ENCODE measurements at regions not wholly inside any gene's neighbourhood (a gene's known extent, or its start where the extent isn't known, plus 50 kb on each side); places are given as distances from the start of the nearest gene placed in this dataset.

- no CpG with 5 or more reads among the region's 3 CpGs for WGBS (ENCODE audit: insufficient coverage)
- H3K4me3 ChIP-seq (ENCODE audit: low read length) = no peak overlapping the region
- H3K27me3 ChIP-seq (ENCODE audit: control insufficient read depth, insufficient read depth, low read length) = no peaks in the 10 kb centered on the region
- no peak for DNase-seq
- no peak overlapping the region for H3K27ac ChIP-seq (ENCODE audit: low read length)
- H3K36me3 ChIP-seq (ENCODE audit: control insufficient read depth, insufficient read depth, low read length) = no peaks in the 10 kb centered on the region
- no peaks in the 10 kb centered on the region for H3K4me1 ChIP-seq (ENCODE audit: control insufficient read depth, insufficient read depth, low read length)
- H3K9me3 ChIP-seq (replicated peaks; ENCODE audit: control insufficient read depth, low read depth, low read length) = peaks cover 5% of the 10 kb centered on the region
Observed at GRCh38 chr14:101097109-101097793, 193.7 kb upstream of the RTL1 start.

- WGBS (ENCODE audit: insufficient coverage) = 93% methylated on average over 1 of the region's 3 CpGs
- Histone ChIP-seq H3K9me3 (replicated peaks; ENCODE audit: control insufficient read depth, low read depth, low read length) (peaks cover 5% of the 10 kb centered on the region), H3K27ac (ENCODE audit: low read length) (no peak overlapping the region), H3K4me1 (ENCODE audit: control insufficient read depth, insufficient read depth, low read length) (no peaks in the 10 kb centered on the region), H3K36me3 (ENCODE audit: control insufficient read depth, insufficient read depth, low read length) (no peaks in the 10 kb centered on the region), H3K4me3 (ENCODE audit: low read length) (no peak overlapping the region), H3K27me3 (ENCODE audit: control insufficient read depth, insufficient read depth, low read length) (no peaks in the 10 kb centered on the region)
- DNase-seq = no peak
Observed at GRCh38 chr14:101098177-101098576, 194.7 kb upstream of the RTL1 start.

- no peaks in the 10 kb centered on the region for H3K4me1 ChIP-seq (ENCODE audit: control insufficient read depth, insufficient read depth, low read length)
- H3K9me3 ChIP-seq (replicated peaks; ENCODE audit: control insufficient read depth, low read depth, low read length) = peaks cover 5% of the 10 kb centered on the region
- no peak for DNase-seq
- no peak overlapping the region for H3K27ac ChIP-seq (ENCODE audit: low read length)
- no CpG with 5 or more reads among the region's 2 CpGs for WGBS (ENCODE audit: insufficient coverage)
- H3K4me3 ChIP-seq (ENCODE audit: low read length) = no peak overlapping the region
- H3K36me3 ChIP-seq (ENCODE audit: control insufficient read depth, insufficient read depth, low read length) = no peaks in the 10 kb centered on the region
- H3K27me3 ChIP-seq (ENCODE audit: control insufficient read depth, insufficient read depth, low read length) = no peaks in the 10 kb centered on the region
Observed at GRCh38 chr14:101098641-101099040, 195.1 kb upstream of the RTL1 start.

GRCh38 chr14:101101456-101102056, 198.0 kb upstream of the RTL1 start:
- Histone ChIP-seq H3K27me3 (ENCODE audit: control insufficient read depth, insufficient read depth, low read length) (no peaks in the 10 kb centered on the region), H3K27ac (ENCODE audit: low read length) (no peak overlapping the region), H3K9me3 (replicated peaks; ENCODE audit: control insufficient read depth, low read depth, low read length) (peaks cover 5% of the 10 kb centered on the region), H3K4me1 (ENCODE audit: control insufficient read depth, insufficient read depth, low read length) (no peaks in the 10 kb centered on the region), H3K4me3 (ENCODE audit: low read length) (no peak overlapping the region), H3K36me3 (ENCODE audit: control insufficient read depth, insufficient read depth, low read length) (no peaks in the 10 kb centered on the region)
- no peak for DNase-seq
- 95% methylated on average over 3 of the region's 5 CpGs for WGBS (ENCODE audit: insufficient coverage)

GRCh38 chr14:101102875-101103274, 199.4 kb upstream of the RTL1 start:
- H3K36me3 ChIP-seq (ENCODE audit: control insufficient read depth, insufficient read depth, low read length) = no peaks in the 10 kb centered on the region
- no peak overlapping the region for H3K27ac ChIP-seq (ENCODE audit: low read length)
- no peak overlapping the region for H3K4me3 ChIP-seq (ENCODE audit: low read length)
- no peaks in the 10 kb centered on the region for H3K27me3 ChIP-seq (ENCODE audit: control insufficient read depth, insufficient read depth, low read length)
- H3K4me1 ChIP-seq (ENCODE audit: control insufficient read depth, insufficient read depth, low read length) = no peaks in the 10 kb centered on the region
- no peak for DNase-seq
- H3K9me3 ChIP-seq (replicated peaks; ENCODE audit: control insufficient read depth, low read depth, low read length) = peaks cover 5% of the 10 kb centered on the region
- WGBS (ENCODE audit: insufficient coverage) = 76% methylated on average over 9 of the region's 9 CpGs

- H3K9me3 ChIP-seq (replicated peaks; ENCODE audit: control insufficient read depth, low read depth, low read length) = peaks cover 5% of the 10 kb centered on the region
- no peaks in the 10 kb centered on the region for H3K4me1 ChIP-seq (ENCODE audit: control insufficient read depth, insufficient read depth, low read length)
- H3K27ac ChIP-seq (ENCODE audit: low read length) = no peak overlapping the region
- H3K27me3 ChIP-seq (ENCODE audit: control insufficient read depth, insufficient read depth, low read length) = no peaks in the 10 kb centered on the region
- H3K4me3 ChIP-seq (ENCODE audit: low read length) = no peak overlapping the region
- DNase-seq = no peak
- no peaks in the 10 kb centered on the region for H3K36me3 ChIP-seq (ENCODE audit: control insufficient read depth, insufficient read depth, low read length)
- 88% methylated on average over 17 of the region's 26 CpGs for WGBS (ENCODE audit: insufficient coverage)
Observed at GRCh38 chr14:101103321-101103901, 199.9 kb upstream of the RTL1 start.

GRCh38 chr14:101104485-101104884, 201.0 kb upstream of the RTL1 start:
- peaks cover 5% of the 10 kb centered on the region for H3K9me3 ChIP-seq (replicated peaks; ENCODE audit: control insufficient read depth, low read depth, low read length)
- 91% methylated on average over 4 of the region's 4 CpGs for WGBS (ENCODE audit: insufficient coverage)
- no peak overlapping the region for H3K4me3 ChIP-seq (ENCODE audit: low read length)
- H3K36me3 ChIP-seq (ENCODE audit: control insufficient read depth, insufficient read depth, low read length) = no peaks in the 10 kb centered on the region
- DNase-seq = no peak
- no peaks in the 10 kb centered on the region for H3K27me3 ChIP-seq (ENCODE audit: control insufficient read depth, insufficient read depth, low read length)
- H3K4me1 ChIP-seq (ENCODE audit: control insufficient read depth, insufficient read depth, low read length) = no peaks in the 10 kb centered on the region
- no peak overlapping the region for H3K27ac ChIP-seq (ENCODE audit: low read length)

- Histone ChIP-seq H3K4me3 (ENCODE audit: low read length) (no peak overlapping the region), H3K4me1 (ENCODE audit: control insufficient read depth, insufficient read depth, low read length) (no peaks in the 10 kb centered on the region), H3K9me3 (replicated peaks; ENCODE audit: control insufficient read depth, low read depth, low read length) (peaks cover 5% of the 10 kb centered on the region), H3K27ac (ENCODE audit: low read length) (no peak overlapping the region), H3K36me3 (ENCODE audit: control insufficient read depth, insufficient read depth, low read length) (no peaks in the 10 kb centered on the region), H3K27me3 (ENCODE audit: control insufficient read depth, insufficient read depth, low read length) (no peaks in the 10 kb centered on the region)
- 80% methylated on average over 4 of the region's 4 CpGs for WGBS (ENCODE audit: insufficient coverage)
- DNase-seq = no peak
Observed at GRCh38 chr14:101105045-101105444, 201.5 kb upstream of the RTL1 start.

- no peak for DNase-seq
- WGBS (ENCODE audit: insufficient coverage) = 87% methylated on average over 13 of the region's 16 CpGs
- H3K9me3 ChIP-seq (replicated peaks; ENCODE audit: control insufficient read depth, low read depth, low read length) = no peaks in the 10 kb centered on the region
- H3K36me3 ChIP-seq (ENCODE audit: control insufficient read depth, insufficient read depth, low read length) = no peaks in the 10 kb centered on the region
- no peaks in the 10 kb centered on the region for H3K27me3 ChIP-seq (ENCODE audit: control insufficient read depth, insufficient read depth, low read length)
- H3K4me3 ChIP-seq (ENCODE audit: low read length) = no peak overlapping the region
- no peak overlapping the region for H3K27ac ChIP-seq (ENCODE audit: low read length)
- H3K4me1 ChIP-seq (ENCODE audit: control insufficient read depth, insufficient read depth, low read length) = peaks cover 10% of the 10 kb centered on the region
Observed at GRCh38 chr14:101108579-101109346, 205.2 kb upstream of the RTL1 start.

GRCh38 chr14:101109347-101109638, 205.8 kb upstream of the RTL1 start:
- Histone ChIP-seq H3K27me3 (ENCODE audit: control insufficient read depth, insufficient read depth, low read length) (no peaks in the 10 kb centered on the region), H3K9me3 (replicated peaks; ENCODE audit: control insufficient read depth, low read depth, low read length) (no peaks in the 10 kb centered on the region), H3K4me1 (ENCODE audit: control insufficient read depth, insufficient read depth, low read length) (peaks cover 10% of the 10 kb centered on the region), H3K36me3 (ENCODE audit: control insufficient read depth, insufficient read depth, low read length) (no peaks in the 10 kb centered on the region), H3K4me3 (ENCODE audit: low read length) (no peak overlapping the region), H3K27ac (ENCODE audit: low read length) (no peak overlapping the region)
- no peak for DNase-seq
- WGBS (ENCODE audit: insufficient coverage) = 84% methylated on average over 8 of the region's 8 CpGs

All from muscle of leg (tissue), 3 donors.